Right renal pelvis (tissue), 4 donors: ENCODE measurements at regions not wholly inside any gene's neighbourhood (a gene's known extent, or its start where the extent isn't known, plus 50 kb on each side); places are given as distances from the start of the nearest gene placed in this dataset.

Experiments used
- DNase-seq, 4 donors: peaks; one replicate each; pipeline ENCODE4 v3.0.0-alpha.2; 2013; ENCODE audit warnings: low read depth in 4 of 4, low spot score in 3 of 4, missing footprints in 1 of 4

DNA sequence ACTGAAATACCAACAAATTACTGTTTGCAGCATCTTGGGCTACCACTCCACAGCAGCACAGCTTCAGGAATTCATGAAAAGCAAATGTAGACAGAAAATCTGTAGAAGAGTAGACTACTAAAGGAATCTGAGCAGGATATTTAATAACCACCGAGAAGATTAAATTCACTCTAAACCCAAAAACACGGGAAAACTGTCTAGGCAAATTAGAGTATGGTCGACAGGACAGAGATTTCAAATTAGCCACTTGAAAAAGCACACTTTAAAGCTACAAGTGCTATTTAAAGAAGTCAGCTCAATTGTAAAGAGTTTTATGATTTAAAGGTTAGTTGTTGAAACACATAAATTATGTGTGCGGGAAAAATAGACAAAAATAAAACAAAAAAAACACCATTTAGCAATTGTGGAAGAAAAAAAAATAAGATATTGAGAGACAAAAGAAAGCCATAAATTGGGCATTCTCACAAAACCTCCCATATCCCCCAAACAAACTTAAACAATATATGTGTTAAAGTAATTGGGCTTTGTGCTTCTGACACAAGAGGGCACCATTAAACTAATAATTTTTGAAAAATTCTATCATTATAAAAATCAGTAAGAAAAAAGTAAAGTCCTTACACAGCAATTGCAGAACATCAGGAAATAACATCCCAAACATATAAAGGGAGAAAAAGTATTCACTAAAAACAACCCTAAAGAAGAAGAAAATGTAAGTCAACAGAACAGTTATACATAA is 880.8 kb downstream of the TECRL start:
- DNase-seq, result no peak

- DNase-seq, result no peak
Measured at GRCh38 chr4:63526251-63526650, 883.0 kb downstream of the TECRL start.

DNA sequence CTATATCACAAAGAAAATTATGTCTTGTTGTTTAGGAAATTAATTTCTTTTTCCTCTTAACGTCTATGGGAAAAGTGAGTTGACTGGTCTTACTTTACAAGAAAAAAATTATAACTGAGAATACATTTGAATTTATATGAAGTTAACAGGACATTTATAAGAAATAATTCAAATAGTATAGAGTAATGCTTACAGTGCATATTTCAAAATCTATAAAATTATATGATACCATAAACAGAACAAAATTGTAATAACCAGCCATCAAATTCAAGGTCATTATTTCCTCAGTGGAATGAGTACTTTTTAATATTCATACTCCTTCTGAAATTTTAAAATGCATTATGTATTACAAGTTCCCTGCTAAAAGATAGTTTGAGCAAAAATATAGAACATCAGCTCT is 884.5 kb downstream of the TECRL start:
- DNase-seq, result no peak

- no peak for DNase-seq
Measured at GRCh38 chr4:63505714-63506460, 903.4 kb downstream of the TECRL start.

- DNase-seq, result no peak
Measured at GRCh38 chr4:63493265-63493664, 916.0 kb downstream of the TECRL start.

DNA sequence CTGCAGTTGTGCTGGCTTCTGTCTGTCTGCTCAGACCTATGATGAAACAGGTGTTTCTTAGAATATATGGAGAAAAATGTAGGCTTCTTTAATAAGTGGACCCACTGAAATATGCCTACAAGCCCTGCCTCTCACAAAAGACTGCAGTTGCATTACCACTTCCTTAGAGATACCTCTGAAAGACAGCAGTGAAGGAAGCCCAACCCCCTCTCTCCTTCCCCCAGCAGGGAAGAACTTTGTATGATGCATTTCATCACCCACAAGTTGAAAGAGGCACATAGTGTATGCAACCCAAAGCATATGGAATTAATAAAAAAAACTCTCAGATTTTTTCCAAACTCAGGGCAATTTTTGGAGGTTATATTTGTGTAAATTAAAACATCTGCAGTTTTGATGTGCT is 916.7 kb downstream of the TECRL start:
- no peak for DNase-seq

- DNase-seq, result no peak
Measured at GRCh38 chr4:63464393-63464792, 944.9 kb downstream of the TECRL start.

DNA sequence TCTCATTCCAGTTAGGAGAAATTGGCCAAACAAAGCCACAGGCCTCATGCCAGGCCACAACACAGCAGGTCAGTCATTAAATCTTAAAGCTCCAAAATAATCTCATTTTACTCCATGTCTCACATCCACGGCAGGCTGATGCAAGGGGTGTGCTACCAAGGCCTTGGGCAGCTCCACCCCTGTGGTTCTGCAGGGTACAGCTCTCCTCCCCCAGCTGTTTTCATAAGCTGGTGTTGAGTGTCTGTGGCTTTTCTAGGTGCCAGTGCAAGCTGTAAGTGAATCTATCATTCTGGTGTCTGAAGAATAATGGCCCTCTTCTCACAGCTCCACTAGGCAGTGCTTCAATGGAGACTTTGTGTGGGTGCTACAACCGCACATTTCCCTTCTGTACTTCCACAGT is 949.2 kb downstream of the TECRL start:
- no peak for DNase-seq

GRCh38 chr4:63459329-63459728 is 949.9 kb downstream of the TECRL start:
- DNase-seq, result no peak

DNA sequence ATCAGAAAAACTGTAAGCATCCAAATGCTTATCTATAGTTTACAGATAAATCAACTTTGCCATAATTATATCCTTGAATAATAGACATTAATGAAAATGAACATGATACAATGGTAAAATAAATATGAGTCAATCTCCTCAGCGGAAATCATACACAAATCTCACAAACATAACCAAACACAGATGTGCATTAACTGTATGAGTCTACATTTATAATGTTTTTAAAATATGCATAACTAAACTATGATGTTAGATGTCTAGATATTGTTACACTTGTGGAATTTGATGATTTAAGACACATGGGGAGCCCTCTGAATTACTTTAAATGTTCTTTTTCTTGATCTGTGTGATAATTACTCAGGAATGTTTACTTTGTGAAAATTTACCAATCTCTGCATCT is 951.2 kb downstream of the TECRL start:
- no peak for DNase-seq

DNA sequence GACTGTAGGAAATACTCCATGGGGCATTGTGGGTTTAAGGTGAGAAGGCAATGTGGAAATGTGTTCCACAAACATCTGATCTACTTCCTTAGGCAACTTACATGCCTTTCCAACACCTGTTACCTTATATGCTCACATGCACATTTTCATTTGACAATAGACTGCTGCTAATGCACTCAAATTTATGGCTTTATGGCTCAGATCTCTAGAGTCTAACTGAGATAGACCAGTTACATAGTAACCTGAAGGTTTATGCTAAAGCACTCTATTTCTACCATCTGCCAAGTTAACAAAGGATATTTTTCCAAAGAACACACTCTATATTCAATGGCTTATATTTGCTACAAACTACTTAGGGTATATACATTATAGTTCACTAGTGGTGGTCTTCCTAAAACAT is 969.0 kb downstream of the TECRL start:
- no peak for DNase-seq

DNA sequence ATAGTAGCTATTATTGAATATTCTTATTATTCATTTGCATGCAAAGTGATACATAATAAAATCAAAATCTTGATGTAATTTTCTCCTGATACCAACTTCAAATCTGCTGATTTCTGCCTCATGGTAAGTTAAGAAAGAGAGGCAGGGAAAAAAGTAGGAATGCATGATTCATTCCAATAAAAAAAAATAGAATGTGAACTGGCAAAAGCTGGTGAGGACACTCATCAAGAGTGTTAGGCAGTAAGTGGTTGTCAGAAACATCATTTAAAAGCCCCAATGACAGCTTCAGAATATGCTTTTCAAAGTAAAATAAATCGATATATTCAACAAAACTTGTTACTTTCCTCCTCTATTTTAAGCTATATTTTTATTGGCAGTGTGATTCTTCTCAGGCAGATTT is 979.1 kb downstream of the TECRL start:
- DNase-seq, result no peak

DNA sequence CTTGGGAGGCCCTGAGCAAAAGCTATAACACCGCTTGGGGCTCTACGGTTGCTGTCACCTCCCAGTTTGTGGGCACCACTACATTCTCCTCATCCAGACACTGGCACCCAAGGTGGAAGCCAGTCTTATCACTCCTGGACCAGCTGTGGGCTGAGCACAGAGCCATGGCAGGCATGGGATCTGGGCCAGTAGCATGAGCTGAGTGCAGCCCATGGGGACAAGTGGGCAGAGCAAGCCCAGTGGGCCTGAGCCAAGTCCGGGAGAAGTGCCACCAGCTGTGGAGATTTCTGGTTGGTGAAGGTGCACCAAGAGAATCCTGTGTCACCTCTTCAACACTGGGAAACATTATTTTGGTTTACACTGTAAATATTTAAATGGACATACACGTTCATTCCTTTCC is 1013.0 kb downstream of the TECRL start:
- no peak for DNase-seq

- DNase-seq, result no peak
Measured at GRCh38 chr4:63393544-63393943, 1015.7 kb downstream of the TECRL start.

DNA sequence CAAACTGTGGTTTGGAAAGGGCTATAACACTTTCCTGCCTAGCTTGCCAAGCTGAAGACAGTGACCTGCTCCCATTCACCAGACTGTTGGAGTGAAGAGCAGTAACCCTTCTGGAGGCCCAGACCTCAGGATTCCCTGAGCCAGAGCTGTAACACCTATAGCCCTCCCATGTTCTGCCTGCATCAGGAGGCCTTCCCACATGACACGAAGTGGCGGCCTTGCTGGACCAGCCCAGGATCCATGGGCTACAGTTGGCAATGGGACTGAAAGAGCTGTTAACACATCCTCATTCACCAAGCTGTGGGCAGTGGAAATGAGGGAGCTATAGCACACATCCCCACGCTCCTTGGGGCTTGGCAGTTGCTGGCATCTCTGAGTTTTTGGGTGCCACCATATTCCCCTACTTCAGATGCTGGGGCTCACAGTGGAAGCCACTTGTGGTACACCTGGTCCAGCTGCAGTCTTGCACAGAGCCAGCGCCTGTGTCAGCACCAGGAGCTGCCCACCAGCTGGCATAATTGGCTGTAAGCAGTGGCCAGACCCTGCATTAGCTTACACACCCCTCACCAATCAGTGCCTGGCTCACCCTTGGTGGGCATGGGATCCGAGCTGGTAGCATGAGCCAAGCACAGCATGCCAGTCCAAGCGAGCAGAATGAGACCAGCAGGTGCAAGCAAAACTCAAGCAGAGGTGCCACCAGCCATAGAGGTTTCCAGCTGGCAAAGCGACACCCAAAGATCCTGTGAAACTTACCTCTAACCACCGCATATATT is 1029.3 kb downstream of the TECRL start:
- no peak for DNase-seq

DNA sequence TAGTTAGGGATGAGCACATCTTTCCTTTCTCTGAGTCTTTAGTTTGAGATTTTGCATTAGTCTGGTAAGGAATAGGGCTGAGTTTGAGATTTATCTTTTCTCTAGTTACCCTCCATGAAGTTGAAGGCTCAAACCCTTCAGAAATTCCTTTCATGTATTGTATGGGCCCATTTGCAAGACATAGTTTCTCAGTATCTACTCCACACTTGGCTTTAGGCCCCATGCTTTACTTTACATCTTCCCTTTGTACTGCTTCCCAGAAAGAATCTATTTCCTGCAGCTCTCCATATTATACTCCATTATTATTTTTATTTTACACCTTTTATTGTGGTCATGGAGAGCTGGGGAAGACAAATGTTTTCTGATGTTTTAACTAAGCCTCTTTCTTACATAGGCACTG is 1038.2 kb downstream of the TECRL start:
- no peak for DNase-seq

DNA sequence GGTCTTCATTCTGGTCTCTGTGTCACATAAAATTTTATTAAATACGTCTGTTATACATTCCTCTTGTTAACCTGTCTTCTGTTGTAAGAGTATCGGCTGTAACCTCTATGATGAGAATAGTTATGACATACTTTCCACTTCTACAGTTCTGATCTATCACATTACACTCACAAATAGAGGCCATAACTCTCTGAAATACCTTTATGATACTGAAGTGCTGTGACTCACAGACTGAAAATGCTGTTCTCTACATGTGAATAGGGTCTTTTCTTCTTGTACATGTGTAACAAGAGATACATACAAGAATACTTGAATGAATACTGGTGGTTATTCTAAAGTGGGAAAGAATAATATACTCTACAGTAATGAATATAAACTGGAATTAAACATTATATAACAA is 1047.6 kb downstream of the TECRL start:
- DNase-seq, result no peak

DNA sequence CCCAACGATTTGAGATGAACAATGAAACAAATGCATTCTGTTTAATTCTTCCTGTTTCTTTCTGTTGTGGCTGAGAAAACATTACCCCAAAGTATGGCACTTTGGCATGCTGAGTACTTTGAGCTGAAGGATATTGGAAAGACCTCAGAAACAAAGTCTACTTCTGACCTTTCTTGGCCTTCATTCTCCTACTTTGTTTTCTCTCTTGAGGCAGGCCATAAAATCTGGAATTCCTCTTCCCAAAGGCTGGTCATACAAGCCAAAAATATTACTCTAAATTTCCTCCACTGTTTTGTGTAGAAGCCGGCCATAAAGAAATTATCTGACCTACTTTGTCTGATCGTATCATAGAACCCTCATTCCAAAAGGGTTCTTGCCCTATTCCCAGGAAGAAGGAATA is 1048.2 kb downstream of the TECRL start:
- no peak for DNase-seq

- DNase-seq, result no peak
Measured at GRCh38 chr4:63349674-63350025, 1059.6 kb downstream of the TECRL start.

DNA sequence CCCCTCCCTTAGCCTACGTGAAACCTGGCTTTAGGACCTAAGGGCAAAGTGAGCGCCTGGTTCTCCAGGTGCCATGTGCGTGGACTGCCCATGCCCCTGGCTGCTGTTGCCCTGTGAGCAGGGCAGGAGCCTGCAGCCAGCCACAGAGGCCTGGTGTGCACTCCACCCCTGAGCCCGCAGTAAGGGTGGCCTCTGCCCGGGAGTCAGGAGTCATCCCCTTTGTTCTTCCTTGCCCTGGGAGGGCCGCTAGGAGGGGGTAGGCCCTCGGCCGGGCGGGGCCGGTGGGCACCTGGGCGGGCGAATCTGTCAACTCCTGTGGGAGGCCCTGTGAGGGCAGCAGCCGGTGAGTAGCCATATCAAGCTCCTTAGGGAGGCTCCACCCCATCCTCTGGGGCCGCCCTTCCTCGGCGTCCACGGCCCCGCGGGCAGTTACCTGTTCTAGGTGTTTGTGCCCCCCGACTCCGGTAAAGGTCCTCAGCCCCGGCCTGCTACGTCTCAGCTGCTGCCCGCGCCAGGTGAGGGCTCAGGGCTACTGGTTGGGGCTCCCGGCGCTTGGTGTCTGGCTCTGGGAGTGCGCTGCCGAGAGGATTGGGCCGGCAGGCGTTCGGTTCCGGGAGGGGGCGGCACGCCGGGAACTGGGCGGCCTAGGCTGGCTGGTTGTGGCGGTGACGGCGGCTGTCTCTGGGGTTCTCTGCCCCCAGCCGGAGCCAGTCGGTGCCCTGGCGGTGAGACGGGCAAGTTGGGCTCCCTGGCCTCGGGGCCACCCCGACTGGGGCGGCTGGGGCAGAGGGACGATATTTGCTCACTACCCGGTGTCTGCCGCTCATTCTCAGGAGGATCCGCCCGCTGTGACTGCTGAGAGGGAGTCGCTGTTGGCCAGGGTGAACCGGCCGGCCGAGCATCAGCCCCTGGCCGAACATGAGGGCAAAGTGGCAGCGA is 1060.2 kb downstream of the TECRL start:
- no peak for DNase-seq

- no peak for DNase-seq
Measured at GRCh38 chr4:63325140-63325539, 1084.1 kb downstream of the TECRL start.
